ENCODE measurements at regions not wholly inside any gene's neighbourhood (a gene's known extent, or its start where the extent isn't known, plus 50 kb on each side); places are given as distances from the start of the nearest gene placed in this dataset.
"Not testable (repeated sequence)": the region's sequence is repeated elsewhere in the genome, so short reads cannot be mapped to it uniquely, and the experiment has no call there.

- not testable (repeated sequence) for DNase-seq (ENCODE audit: low read depth)
Measured at GRCh38 chr14:87240319-87240718, 752.7 kb downstream of the GALC start.

GRCh38 chr14:87233806-87234384, 759.1 kb downstream of the GALC start:
- no peak for DNase-seq (ENCODE audit: low read depth)

GRCh38 chr14:87233266-87233665, 759.7 kb downstream of the GALC start:
- no peak for DNase-seq (ENCODE audit: low read depth)

GRCh38 chr14:87231336-87232026, 761.5 kb downstream of the GALC start:
- DNase-seq (ENCODE audit: low read depth) = no peak

- DNase-seq (ENCODE audit: low read depth) = no peak
Measured at GRCh38 chr14:87230726-87231125, 762.3 kb downstream of the GALC start.

- no peak for DNase-seq (ENCODE audit: low read depth)
Measured at GRCh38 chr14:87229131-87229530, 763.9 kb downstream of the GALC start.

GRCh38 chr14:87217023-87217422, 776.0 kb downstream of the GALC start:
- no peak for DNase-seq (ENCODE audit: low read depth)

- DNase-seq (ENCODE audit: low read depth) = no peak
Measured at GRCh38 chr14:87214558-87214957, 778.4 kb downstream of the GALC start.

- DNase-seq (ENCODE audit: low read depth) = no peak
Measured at GRCh38 chr14:87207756-87208155, 785.2 kb downstream of the GALC start.

GRCh38 chr14:87205811-87206210, 787.2 kb downstream of the GALC start:
- no peak for DNase-seq (ENCODE audit: low read depth)

GRCh38 chr14:87203346-87203745, 789.6 kb downstream of the GALC start:
- DNase-seq (ENCODE audit: low read depth) = no peak

GRCh38 chr14:87199381-87199780, 793.6 kb downstream of the GALC start:
- no peak for DNase-seq (ENCODE audit: low read depth)

- no peak for DNase-seq (ENCODE audit: low read depth)
Measured at GRCh38 chr14:87196436-87196835, 796.5 kb downstream of the GALC start.

- no peak for DNase-seq (ENCODE audit: low read depth)
Measured at GRCh38 chr14:87187786-87188185, 805.2 kb downstream of the GALC start.

- no peak for DNase-seq (ENCODE audit: low read depth)
Measured at GRCh38 chr14:87186737-87187136, 806.2 kb downstream of the GALC start.

- no peak for DNase-seq (ENCODE audit: low read depth)
Measured at GRCh38 chr14:87185961-87186560, 806.9 kb downstream of the GALC start.

GRCh38 chr14:87184180-87184579, 808.8 kb downstream of the GALC start:
- DNase-seq (ENCODE audit: low read depth) = no peak

- no peak for DNase-seq (ENCODE audit: low read depth)
Measured at GRCh38 chr14:87181288-87181687, 811.7 kb downstream of the GALC start.

- DNase-seq (ENCODE audit: low read depth) = no peak
Measured at GRCh38 chr14:87179936-87180335, 813.0 kb downstream of the GALC start.

GRCh38 chr14:87178277-87178676, 814.7 kb downstream of the GALC start:
- no peak for DNase-seq (ENCODE audit: low read depth)

- DNase-seq (ENCODE audit: low read depth) = no peak
Measured at GRCh38 chr14:87175175-87175574, 817.8 kb downstream of the GALC start.

- no peak for DNase-seq (ENCODE audit: low read depth)
Measured at GRCh38 chr14:87171141-87171540, 821.8 kb downstream of the GALC start.

GRCh38 chr14:87170179-87170578, 822.8 kb downstream of the GALC start:
- no peak for DNase-seq (ENCODE audit: low read depth)

- no peak for DNase-seq (ENCODE audit: low read depth)
Measured at GRCh38 chr14:87169362-87169761, 823.6 kb downstream of the GALC start.

Measured in amniotic epithelial cell (primary cell).